HEK293 (cell line): ENCODE measurements at regions not wholly inside any gene's neighbourhood (a gene's known extent, or its start where the extent isn't known, plus 50 kb on each side); places are given as distances from the start of the nearest gene placed in this dataset.

ENCODE experiments used
- CTCF ChIA-PET: fragments of 350-600 bp; formaldehyde crosslinking; extraction: SDS; loops from one replicate; lab custom pipeline; 2021; ENCODE audit warnings: antibody characterized with exemption; lab: Yijun Ruan, JAX
- POLR2A ChIA-PET: fragments of 300-600 bp; formaldehyde crosslinking; extraction: SDS; loops from one replicate; lab custom pipeline; 2020; ENCODE audit warnings: antibody characterized with exemption, inconsistent platforms; lab: Yijun Ruan, JAX
- H3K27ac ChIP-seq: fragments of 200-500 bp; sonication (Bioruptor generic); 2 replicates; pipeline ENCODE4 v1.5.1; 2014; ENCODE audit warnings: low read depth, low read length, control low read depth, inconsistent platforms; ENCODE audit errors: extremely low read depth
- H3K36me3 ChIP-seq, 2 experiments: fragments of 200-500 bp in 1 of 2; sonication (Bioruptor generic) in 1 of 2; 1 replicate in 1 of 2; 2 replicates in 1 of 2; pipeline ENCODE4 v1.5.1; 2014 to 2017; ENCODE audit warnings: inconsistent platforms in 2 of 2, low read length in 2 of 2; ENCODE audit not compliant: control insufficient read depth in 2 of 2, insufficient read depth in 1 of 2
- H3K4me1 ChIP-seq: fragments of 200-500 bp; sonication (Bioruptor generic); 2 replicates; pipeline ENCODE4 v1.5.1; 2014; ENCODE audit warnings: mild to moderate bottlenecking, low read length, inconsistent platforms; ENCODE audit not compliant: control insufficient read depth, insufficient read depth
- H3K4me3 ChIP-seq: 2 replicates; pipeline ENCODE4 v1.5.1; 2011; ENCODE audit warnings: low read depth, mild to moderate bottlenecking, control low read depth, low read length, moderate library complexity
- H3K9me3 ChIP-seq: fragments of 200-500 bp; sonication (Bioruptor generic); 2 replicates; pipeline ENCODE4 v1.5.1; 2014; ENCODE audit warnings: low read depth, low read length, inconsistent platforms; ENCODE audit not compliant: control insufficient read depth, insufficient read depth
- GLIS2 ChIP-seq: fragments of 450-650 bp; formaldehyde crosslinking; IDR thresholded peaks from 2 replicates; pipeline ENCODE4 v1.5.1; 2016; ENCODE audit warnings: missing biosample characterization, missing genetic modification characterization
- IKZF3 ChIP-seq: fragments of 450-650 bp; IDR thresholded peaks from 2 replicates; pipeline ENCODE4 v1.5.0; 2018; ENCODE audit warnings: missing biosample characterization, mild to moderate bottlenecking, missing genetic modification characterization, moderate library complexity
- MEIS1 ChIP-seq: sonication (generic); formaldehyde crosslinking; IDR thresholded peaks from 2 replicates; pipeline ENCODE4 v1.8.1; 2022; ENCODE audit warnings: missing genetic modification reagents, mild to moderate bottlenecking, borderline replicate concordance
- SETDB1 ChIP-seq: IDR thresholded peaks from one replicate; pipeline ENCODE4 v1.6.1; 2017; ENCODE audit warnings: mild to moderate bottlenecking, low read length, moderate library complexity, mixed read lengths; ENCODE audit not compliant: insufficient read length
- SP2 ChIP-seq: fragments of 450-650 bp; formaldehyde crosslinking; IDR thresholded peaks from 2 replicates; pipeline ENCODE4 v1.5.1; 2016; ENCODE audit warnings: missing biosample characterization, missing genetic modification characterization
- ZFHX2 ChIP-seq: fragments of 450-650 bp; formaldehyde crosslinking; conservative IDR thresholded peaks from 2 replicates; pipeline ENCODE4 v1.5.1; 2016; ENCODE audit warnings: missing biosample characterization, missing genetic modification characterization
- ZNF140 ChIP-seq: fragments of 450-650 bp; formaldehyde crosslinking; IDR thresholded peaks from 2 replicates; pipeline ENCODE4 v1.5.1; 2016; ENCODE audit warnings: missing biosample characterization, missing genetic modification characterization
- ZNF211 ChIP-seq: fragments of 450-650 bp; formaldehyde crosslinking; IDR thresholded peaks from 2 replicates; pipeline ENCODE4 v1.5.1; 2016; ENCODE audit warnings: low read depth, missing biosample characterization, missing genetic modification characterization
- ZNF23 ChIP-seq: fragments of 450-650 bp; formaldehyde crosslinking; IDR thresholded peaks from 2 replicates; pipeline ENCODE4 v1.5.1; 2016; ENCODE audit warnings: missing biosample characterization, missing genetic modification characterization, borderline replicate concordance
- ZNF335 ChIP-seq: fragments of 450-650 bp; formaldehyde crosslinking; conservative IDR thresholded peaks from 2 replicates; pipeline ENCODE4 v1.5.1; 2016; ENCODE audit warnings: missing biosample characterization, missing genetic modification characterization
- ZNF791 ChIP-seq: fragments of 450-650 bp; formaldehyde crosslinking; IDR thresholded peaks from 2 replicates; pipeline ENCODE4 v1.5.1; 2016; ENCODE audit warnings: missing biosample characterization, missing genetic modification characterization
- TF ChIP-seq, protein P1 (sequence below): fragments of 450-650 bp; formaldehyde crosslinking; IDR thresholded peaks from 2 replicates; pipeline ENCODE4 v1.5.1; 2016; ENCODE audit warnings: missing biosample characterization, missing genetic modification characterization, borderline replicate concordance
- TF ChIP-seq, protein P2 (sequence below): fragments of 450-650 bp; formaldehyde crosslinking; IDR thresholded peaks from 2 replicates; pipeline ENCODE4 v1.5.1; 2016; ENCODE audit warnings: missing biosample characterization, missing genetic modification characterization, borderline replicate concordance
- TF ChIP-seq, protein P3 (sequence below): fragments of 450-650 bp; formaldehyde crosslinking; IDR thresholded peaks from 2 replicates; pipeline ENCODE4 v1.5.1; 2017; ENCODE audit warnings: missing biosample characterization, mild to moderate bottlenecking, missing genetic modification characterization, moderate library complexity
- TF ChIP-seq, protein P4 (sequence below): fragments of 450-650 bp; formaldehyde crosslinking; optimal IDR thresholded peaks from 2 replicates; pipeline ENCODE3; 2016; ENCODE audit warnings: missing biosample characterization, mild to moderate bottlenecking, missing genetic modification characterization
- TF ChIP-seq, protein P5 (sequence below): fragments of 450-650 bp; formaldehyde crosslinking; IDR thresholded peaks from 2 replicates; pipeline ENCODE4 v1.5.1; 2016; ENCODE audit warnings: missing biosample characterization, missing genetic modification characterization

DNA sequence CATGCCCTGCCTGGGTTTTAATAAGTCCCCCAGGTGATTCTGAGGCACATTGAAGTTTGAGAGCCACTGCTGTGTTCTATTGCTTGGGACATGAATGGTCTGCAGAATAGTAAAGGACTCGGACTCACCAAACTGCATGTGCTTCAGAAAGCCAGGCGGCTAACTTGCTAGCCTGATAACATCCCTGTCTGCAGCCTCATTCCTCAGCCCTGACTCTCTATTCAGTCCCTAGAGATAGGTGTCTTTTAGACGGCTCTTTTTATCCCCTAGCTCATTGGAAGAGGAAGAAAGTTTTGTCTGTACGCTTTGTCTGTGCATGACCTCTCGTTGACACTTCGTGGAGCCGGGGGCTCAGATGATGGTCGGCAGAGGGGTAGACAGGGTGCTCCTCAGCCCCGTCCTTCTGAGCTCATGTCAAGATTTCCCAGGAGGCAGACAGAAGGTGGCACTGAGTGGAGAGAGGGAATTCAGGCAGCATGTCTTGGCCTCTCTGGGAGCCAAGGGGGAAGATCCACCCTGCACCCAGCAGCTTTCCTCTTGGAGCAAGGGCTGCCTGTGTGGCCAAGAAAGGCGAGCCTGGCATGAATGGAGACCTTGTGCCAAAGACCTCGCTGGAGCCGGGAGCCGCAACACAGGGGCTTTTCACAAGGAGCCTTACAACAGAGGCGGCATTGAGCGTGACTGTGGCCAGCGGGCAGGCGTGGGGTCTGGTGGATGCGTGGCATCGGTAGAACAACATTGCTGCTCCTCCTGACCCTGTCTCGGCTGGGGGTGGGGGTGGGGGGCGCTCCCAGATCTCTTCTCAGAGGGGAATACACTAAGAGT lies 51.1 kb upstream of the PODXL start:
- ChIA-PET CTCF (interaction anchor here (0.7 kb wide), 1 partner anchor 105 kb away, joined by 3 read pairs; no protein-coding TSS in a partner anchor), POLR2A (no interaction called here)
- TF ChIP-seq ZNF140 (tag by site-specific recombination) (no peak), GLIS2 (tag by site-specific recombination) (no peak), ZNF211 (tag by site-specific recombination) (no peak), SP2 (no peak), IKZF3 (tag by site-specific recombination) (no peak), SETDB1 (no peak), ZFHX2 (no peak)
- TF ChIP-seq, protein P1, sequence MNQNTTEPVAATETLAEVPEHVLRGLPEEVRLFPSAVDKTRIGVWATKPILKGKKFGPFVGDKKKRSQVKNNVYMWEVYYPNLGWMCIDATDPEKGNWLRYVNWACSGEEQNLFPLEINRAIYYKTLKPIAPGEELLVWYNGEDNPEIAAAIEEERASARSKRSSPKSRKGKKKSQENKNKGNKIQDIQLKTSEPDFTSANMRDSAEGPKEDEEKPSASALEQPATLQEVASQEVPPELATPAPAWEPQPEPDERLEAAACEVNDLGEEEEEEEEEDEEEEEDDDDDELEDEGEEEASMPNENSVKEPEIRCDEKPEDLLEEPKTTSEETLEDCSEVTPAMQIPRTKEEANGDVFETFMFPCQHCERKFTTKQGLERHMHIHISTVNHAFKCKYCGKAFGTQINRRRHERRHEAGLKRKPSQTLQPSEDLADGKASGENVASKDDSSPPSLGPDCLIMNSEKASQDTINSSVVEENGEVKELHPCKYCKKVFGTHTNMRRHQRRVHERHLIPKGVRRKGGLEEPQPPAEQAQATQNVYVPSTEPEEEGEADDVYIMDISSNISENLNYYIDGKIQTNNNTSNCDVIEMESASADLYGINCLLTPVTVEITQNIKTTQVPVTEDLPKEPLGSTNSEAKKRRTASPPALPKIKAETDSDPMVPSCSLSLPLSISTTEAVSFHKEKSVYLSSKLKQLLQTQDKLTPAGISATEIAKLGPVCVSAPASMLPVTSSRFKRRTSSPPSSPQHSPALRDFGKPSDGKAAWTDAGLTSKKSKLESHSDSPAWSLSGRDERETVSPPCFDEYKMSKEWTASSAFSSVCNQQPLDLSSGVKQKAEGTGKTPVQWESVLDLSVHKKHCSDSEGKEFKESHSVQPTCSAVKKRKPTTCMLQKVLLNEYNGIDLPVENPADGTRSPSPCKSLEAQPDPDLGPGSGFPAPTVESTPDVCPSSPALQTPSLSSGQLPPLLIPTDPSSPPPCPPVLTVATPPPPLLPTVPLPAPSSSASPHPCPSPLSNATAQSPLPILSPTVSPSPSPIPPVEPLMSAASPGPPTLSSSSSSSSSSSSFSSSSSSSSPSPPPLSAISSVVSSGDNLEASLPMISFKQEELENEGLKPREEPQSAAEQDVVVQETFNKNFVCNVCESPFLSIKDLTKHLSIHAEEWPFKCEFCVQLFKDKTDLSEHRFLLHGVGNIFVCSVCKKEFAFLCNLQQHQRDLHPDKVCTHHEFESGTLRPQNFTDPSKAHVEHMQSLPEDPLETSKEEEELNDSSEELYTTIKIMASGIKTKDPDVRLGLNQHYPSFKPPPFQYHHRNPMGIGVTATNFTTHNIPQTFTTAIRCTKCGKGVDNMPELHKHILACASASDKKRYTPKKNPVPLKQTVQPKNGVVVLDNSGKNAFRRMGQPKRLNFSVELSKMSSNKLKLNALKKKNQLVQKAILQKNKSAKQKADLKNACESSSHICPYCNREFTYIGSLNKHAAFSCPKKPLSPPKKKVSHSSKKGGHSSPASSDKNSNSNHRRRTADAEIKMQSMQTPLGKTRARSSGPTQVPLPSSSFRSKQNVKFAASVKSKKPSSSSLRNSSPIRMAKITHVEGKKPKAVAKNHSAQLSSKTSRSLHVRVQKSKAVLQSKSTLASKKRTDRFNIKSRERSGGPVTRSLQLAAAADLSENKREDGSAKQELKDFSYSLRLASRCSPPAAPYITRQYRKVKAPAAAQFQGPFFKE (tag by site-specific recombination): no peak
- Histone ChIP-seq H3K27ac (no peak overlapping the region), H3K4me1 (no peaks in the 10 kb centered on the region), H3K9me3 (no peaks in the 10 kb centered on the region), H3K4me3 (no peak overlapping the region), H3K36me3 (no peaks in the 10 kb centered on the region)

DNA sequence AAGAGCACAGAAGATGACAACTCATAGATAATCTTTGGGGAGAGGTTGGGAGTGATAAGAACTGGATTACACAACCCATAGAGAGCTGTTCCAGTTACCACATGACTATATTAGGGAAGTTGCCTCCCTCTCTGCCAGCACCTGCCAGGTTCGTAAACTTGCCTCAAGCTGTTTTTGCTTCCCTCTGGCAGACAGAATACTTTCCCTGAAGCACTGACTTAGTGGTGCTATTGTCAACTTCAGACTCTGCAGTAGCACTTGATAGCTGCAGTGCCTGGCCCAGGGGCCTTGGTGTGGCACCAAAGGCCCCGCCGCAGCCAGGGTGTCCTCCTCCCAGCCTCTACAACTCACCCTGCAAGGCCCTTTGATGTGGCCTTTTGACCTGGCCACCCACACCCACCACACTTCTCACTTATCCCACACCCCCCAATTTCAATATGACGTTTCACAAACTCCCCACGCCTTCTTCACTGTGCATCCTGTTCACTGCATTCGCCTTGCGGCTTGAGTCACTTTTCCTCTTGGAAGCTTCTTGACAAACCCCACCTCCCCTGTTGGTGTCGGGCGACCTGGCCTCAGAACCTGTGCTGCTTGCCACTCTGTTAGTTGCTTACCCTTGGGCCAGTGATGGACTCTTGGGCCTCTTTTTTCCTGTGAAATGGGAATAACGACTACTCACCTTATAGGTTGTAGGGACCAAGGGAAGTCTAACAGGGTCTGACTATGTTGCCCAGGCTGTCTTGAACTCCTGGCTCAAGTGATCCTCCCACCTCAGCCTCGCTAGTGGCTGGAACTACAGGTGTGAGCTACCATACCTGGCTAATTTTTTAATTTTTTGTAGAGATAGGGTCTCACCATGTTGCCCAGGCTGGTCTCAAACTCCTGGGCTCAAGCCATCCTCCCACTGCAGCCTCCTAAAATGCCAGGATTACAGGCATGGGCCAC lies 50.2 kb upstream of the PODXL start:
- Histone ChIP-seq H3K4me3 (no peak overlapping the region), H3K4me1 (no peaks in the 10 kb centered on the region), H3K27ac (no peak overlapping the region), H3K9me3 (no peaks in the 10 kb centered on the region), H3K36me3 (no peaks in the 10 kb centered on the region)
- CTCF ChIA-PET: no interaction called here
- POLR2A ChIA-PET: no interaction called here
- TF ChIP-seq ZNF23 (tag by site-specific recombination) (no peak), ZNF791 (tag by site-specific recombination) (no peak), MEIS1 (CRISPR knock-in tag) (no peak), ZNF335 (tag by site-specific recombination) (no peak)
- TF ChIP-seq, protein P2, sequence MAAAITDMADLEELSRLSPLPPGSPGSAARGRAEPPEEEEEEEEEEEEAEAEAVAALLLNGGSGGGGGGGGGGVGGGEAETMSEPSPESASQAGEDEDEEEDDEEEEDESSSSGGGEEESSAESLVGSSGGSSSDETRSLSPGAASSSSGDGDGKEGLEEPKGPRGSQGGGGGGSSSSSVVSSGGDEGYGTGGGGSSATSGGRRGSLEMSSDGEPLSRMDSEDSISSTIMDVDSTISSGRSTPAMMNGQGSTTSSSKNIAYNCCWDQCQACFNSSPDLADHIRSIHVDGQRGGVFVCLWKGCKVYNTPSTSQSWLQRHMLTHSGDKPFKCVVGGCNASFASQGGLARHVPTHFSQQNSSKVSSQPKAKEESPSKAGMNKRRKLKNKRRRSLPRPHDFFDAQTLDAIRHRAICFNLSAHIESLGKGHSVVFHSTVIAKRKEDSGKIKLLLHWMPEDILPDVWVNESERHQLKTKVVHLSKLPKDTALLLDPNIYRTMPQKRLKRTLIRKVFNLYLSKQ (tag by site-specific recombination): no peak
- TF ChIP-seq, protein P3, sequence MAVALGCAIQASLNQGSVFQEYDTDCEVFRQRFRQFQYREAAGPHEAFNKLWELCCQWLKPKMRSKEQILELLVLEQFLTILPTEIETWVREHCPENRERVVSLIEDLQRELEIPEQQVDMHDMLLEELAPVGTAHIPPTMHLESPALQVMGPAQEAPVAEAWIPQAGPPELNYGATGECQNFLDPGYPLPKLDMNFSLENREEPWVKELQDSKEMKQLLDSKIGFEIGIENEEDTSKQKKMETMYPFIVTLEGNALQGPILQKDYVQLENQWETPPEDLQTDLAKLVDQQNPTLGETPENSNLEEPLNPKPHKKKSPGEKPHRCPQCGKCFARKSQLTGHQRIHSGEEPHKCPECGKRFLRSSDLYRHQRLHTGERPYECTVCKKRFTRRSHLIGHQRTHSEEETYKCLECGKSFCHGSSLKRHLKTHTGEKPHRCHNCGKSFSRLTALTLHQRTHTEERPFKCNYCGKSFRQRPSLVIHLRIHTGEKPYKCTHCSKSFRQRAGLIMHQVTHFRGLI (tag by site-specific recombination): no peak
- TF ChIP-seq, protein P4, sequence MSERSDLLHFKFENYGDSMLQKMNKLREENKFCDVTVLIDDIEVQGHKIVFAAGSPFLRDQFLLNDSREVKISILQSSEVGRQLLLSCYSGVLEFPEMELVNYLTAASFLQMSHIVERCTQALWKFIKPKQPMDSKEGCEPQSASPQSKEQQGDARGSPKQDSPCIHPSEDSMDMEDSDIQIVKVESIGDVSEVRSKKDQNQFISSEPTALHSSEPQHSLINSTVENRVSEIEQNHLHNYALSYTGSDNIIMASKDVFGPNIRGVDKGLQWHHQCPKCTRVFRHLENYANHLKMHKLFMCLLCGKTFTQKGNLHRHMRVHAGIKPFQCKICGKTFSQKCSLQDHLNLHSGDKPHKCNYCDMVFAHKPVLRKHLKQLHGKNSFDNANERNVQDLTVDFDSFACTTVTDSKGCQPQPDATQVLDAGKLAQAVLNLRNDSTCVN: no peak
- TF ChIP-seq, protein P5, sequence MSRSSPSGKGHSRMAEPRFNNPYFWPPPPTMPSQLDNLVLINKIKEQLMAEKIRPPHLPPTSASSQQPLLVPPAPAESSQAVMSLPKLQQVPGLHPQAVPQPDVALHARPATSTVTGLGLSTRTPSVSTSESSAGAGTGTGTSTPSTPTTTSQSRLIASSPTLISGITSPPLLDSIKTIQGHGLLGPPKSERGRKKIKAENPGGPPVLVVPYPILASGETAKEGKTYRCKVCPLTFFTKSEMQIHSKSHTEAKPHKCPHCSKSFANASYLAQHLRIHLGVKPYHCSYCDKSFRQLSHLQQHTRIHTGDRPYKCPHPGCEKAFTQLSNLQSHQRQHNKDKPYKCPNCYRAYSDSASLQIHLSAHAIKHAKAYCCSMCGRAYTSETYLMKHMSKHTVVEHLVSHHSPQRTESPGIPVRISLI (tag by site-specific recombination): no peak
